ENCODE measurements at regions not wholly inside any gene's neighbourhood (a gene's known extent, or its start where the extent isn't known, plus 50 kb on each side); places are given as distances from the start of the nearest gene placed in this dataset.
A peak's percentile ranks its signal among the peaks of the same experiment; 100 is the strongest.
"Not testable (repeated sequence)": the region's sequence is repeated elsewhere in the genome, so short reads cannot be mapped to it uniquely, and the experiment has no call there.

GRCh38 chr1:212495766-212496494, 63.2 kb downstream of the NENF start:
- no peak for DNase-seq (ENCODE audit: low spot score)

DNA sequence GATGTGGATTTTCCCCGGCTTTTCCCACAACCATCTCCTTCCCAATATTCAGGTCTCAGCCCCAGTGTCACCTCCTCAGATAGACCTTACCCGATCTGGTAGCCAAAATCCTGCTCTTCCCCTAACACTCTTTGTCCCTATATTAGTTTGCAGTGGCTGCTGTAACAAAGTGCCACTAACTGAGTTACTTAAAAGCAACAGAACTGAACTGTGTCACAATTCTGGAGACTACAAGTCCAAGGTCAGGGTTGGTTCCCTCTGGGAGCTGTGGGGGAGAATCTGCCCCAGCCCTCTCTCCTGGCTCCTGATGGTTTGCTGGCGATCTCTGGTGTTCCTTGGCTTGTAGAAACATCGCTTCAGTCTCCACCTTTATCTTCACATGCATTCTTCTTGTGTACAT, 64.0 kb downstream of the NENF start:
- DNase-seq (ENCODE audit: low spot score), result no peak

- DNase-seq (ENCODE audit: low spot score), result no peak
These were observed 64.8 kb downstream of the NENF start for GRCh38 chr1:212497553-212497952.

DNA sequence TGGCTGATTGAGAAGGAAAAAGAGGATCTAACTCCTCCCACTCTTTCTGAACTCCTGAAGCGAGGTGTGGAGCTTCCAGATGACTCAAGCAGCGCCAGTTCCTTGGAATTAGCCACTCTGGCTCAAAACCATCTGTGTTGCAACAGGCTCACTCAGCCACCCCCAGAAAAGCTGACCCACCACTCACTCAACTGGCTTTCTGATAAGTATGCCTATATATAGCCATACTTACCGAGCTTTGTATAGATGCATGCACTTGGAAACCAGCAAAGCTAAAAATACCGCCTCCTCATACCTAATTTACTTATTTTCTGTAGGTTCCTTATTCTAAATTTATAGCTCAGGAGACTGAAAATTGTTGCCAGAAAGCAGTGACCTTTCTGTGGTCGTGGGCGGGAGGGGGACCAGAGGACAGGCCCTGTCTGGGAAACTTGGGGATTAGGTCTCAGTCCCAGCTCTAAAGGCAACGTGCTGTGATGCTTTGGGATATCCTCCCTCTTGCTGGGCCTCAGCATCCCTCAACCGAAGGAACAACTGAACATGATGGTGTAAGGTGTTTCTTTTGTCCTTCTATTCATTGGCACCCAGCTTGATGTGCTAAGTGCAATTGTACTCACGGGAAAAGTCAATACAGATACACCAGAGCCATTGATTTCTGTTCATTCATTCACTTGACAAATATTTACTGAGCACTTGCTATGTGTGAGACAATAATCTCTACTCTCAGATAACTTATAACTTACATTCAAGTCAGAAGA, 65.7 kb downstream of the NENF start:
- DNase-seq (ENCODE audit: low spot score), result no peak

DNA sequence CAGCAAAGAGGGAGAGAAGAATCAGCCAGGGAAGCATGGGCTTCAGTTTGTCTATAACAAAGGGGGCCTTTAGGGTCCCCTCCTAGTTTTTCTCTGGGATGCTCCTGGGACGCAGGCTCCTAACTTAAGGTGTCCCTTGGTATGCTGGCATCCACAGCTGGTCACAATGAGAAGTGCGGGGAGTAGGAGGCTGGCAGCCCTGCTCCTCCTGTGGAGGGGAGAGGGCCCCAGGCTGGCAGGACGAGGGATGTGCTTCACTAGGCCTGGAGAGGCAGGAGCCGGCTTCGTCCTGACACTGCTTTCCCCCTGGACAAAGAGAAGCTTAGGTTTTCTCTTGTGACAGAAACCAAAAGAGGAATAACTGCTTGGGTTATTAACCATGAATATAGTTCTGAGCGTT, 67.6 kb downstream of the NENF start:
- no peak for DNase-seq (ENCODE audit: low spot score)

GRCh38 chr1:212500983-212501382, 68.3 kb downstream of the NENF start:
- no peak for DNase-seq (ENCODE audit: low spot score)

DNA sequence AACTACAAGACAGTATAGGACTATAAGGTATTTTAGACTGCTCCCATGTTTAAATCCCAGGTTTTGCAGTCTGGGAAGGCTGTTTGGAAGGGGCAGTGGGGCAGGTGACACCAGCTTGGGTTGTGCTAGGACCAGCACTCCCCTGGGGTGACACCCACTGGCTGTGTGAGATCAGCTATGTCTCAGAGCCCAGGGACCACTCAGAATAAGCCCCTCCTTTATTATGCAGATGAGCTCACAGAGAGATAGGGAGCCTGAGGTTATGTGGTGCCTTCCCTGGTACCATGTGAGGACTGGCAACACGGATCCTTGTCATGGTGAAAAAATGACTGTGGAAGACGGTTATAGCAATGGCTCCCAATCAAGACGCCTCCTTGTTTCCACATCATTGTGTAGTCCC, 71.0 kb downstream of the NENF start:
- no peak for DNase-seq (ENCODE audit: low spot score)

- DNase-seq (ENCODE audit: low spot score), result no peak
These were observed 71.6 kb downstream of the NENF start for GRCh38 chr1:212504171-212504803.

DNA sequence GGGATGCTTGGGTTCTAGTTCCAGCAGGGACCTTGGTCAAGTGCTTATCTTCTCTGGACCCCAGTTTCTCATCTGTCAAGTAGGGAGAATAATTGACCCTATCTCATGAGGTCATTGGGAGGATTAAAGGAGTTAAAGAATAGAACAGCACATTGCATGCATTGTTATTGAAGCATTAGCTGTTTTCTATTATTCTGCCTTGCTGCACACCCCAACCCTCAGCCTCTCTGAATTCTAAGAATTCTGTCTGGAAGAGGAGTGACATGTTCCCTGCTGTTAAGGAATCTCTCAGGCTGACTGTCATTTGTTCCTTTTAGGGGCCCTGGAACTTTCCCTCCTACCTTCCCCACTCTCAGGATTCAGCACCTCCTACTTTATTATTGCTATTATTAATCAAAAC, 73.9 kb downstream of the NENF start:
- DNase-seq (ENCODE audit: low spot score), result no peak

- no peak for DNase-seq (ENCODE audit: low spot score)
These were observed 74.6 kb downstream of the NENF start for GRCh38 chr1:212507369-212507768.

DNA sequence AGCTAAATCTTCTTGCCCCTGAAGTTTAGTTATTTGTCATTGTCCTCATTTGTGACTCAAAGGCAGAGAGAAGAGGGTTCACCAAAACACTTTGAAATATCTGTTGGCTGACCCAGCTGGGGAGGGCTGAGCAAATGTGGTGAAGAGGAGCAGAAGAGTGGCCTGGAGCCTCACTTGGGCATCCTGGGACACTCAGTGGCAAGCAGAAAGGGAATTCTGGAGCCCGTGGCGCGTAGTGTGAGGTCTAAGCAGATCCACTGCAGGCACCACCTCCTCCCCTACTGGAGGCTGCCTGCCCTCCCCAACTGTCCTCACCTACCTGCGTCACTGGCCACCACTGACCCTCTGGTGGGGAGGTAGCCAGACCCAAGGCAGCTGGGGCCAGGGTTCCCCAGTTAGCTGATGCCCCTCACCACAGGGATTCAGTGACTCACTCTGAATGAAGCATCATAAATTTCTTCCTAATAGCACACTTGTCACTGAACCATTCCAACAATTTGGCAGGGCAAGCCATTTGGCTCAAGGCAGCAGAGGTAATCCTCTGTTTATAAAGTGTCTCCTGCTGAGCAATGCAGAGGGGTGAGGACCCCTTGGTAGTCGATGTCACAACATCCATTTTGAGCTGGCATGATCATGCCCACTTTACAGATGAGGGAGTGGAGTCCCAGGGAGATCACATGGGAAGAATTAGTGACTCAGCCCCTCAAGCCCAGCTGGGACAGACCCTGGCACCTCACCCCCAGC, 80.3 kb downstream of the NENF start:
- DNase-seq (ENCODE audit: low spot score), result no peak

DNA sequence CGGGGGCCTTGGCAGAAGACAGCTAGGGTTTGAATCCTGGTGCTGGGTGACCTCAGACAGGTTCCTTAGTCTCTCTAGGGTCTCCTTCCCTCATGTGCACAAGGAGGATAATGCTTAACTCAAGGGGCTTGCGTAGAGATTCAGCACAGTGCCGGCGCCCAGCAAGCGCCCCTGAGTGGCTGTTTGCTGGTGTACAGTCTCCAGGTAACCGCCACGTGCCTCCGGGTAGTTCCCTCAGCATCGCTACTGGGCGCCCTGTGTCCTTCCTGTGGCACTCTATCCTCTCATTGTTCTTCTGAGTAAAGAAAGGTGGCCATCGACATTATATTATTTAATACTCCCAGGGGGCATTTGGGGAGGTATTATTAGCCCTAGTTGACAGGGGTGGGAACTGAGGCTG, 80.9 kb downstream of the NENF start:
- no peak for DNase-seq (ENCODE audit: low spot score)

DNA sequence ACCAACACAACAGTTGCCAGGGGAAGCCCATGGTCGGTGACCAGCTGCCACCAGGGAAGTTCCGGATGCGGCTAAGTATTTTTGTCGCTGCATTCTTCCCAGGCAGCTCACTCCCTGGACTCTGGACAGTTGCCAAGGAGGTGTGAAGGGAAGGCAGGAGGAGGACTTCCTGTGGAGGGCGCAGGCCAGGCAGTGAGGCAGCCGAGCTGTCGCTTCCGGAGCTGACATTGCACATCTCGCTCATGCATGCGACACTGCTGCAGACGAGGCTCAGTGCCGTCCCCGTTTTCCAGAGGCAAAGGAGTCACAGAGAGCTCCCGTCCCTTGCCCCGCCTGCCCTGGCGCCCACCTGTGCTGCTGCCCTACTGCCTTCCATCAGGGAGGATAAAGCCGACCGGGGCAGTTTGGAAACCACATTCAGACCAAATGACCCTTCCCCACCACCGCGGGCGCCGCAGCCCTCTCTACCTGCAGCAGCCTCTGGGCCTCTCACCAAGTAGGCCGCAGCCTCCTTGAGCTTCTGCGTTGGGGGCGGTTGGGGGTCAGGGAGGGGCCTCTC, 81.4 kb downstream of the NENF start:
- peak; percentile 24 for DNase-seq (ENCODE audit: low spot score)

DNA sequence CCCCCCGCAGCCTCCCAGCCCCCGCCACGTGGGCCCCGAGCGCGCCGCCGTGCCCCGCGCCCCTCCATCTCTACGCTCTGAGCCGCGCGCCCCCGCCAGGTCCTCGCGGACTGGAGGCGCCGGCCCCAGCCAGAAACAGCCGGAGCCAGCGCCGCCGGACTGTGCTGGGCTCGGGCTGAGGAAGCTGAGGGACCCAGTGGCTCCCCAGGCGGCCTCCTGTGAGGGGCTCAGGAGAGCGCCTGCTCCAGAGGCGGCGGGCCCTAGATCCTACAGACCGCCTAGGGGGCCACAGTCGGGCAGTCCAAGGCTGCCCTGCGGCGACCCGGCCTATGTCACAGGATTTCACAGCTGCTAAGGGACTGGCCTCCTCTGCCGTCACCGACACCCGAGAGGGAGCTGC, 82.1 kb downstream of the NENF start:
- DNase-seq (ENCODE audit: low spot score), result no peak

DNA sequence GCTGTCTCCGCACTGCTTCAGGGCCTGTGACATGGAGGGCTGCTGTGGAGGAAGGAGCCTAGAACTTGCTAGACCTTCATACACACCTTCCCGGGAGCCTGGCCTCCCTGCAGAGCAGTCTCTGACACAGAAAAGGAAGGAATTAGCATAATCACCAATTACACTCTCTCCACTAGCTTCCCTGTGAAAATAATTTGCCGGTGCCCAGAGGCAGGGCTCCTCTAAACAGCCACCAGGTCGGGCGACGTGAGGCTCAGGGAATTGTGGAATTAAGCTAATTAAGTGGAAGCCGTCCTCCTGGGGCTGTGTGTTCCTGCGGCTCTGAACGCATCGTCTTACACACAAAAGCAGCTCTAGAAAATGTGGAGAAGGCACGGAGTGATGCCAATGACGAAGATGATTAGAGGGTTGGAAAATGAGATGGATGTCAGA, 82.6 kb downstream of the NENF start:
- peak; percentile 16 for DNase-seq (ENCODE audit: low spot score)

GRCh38 chr1:212516012-212516411, 83.3 kb downstream of the NENF start:
- not testable (repeated sequence) for DNase-seq (ENCODE audit: low spot score)

DNA sequence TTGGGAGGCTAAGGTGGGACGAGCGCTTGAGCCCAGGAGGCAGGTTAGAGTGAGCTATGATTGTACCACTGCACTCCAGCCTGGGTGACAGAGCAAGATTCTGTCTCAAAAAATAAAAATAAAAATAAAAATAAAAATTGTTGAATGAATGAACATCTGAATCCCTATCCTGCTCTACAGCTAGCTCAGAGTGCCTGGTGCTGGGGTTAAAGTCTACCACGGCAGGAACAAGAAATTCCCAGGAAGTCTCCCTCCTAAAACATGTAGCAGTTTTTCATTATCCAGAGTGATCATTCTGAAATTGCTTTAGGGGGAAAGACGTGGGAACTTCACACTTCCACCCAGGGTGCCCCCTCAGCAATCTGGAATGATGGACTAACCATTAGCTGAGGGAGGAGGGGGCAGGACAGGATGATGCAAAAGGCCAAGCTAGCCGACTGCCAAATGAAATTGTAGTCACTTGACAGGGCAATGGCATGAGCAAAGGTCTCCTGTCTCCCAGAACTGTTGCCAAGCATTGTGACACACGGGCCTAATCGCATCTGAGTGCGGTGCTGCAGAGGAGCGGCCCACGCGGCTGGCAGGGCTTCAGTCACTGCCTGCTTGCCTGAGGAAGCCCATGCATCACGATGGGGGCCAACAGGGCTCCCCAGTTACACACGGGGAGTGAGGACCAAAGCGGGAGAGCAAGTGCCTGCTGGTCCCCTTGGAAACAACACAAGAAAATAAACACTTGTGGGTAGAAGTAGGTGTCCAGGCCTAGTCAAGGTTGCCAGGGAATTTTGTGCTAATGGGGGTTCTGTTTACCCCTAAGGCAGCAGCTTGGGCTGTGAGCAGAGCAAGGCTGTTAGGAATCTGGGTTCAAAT, 85.7 kb downstream of the NENF start:
- no peak for DNase-seq (ENCODE audit: low spot score)

GRCh38 chr1:212519131-212519530, 86.4 kb downstream of the NENF start:
- DNase-seq (ENCODE audit: low spot score), result no peak

GRCh38 chr1:212520299-212520698, 87.6 kb downstream of the NENF start:
- no peak for DNase-seq (ENCODE audit: low spot score)

DNA sequence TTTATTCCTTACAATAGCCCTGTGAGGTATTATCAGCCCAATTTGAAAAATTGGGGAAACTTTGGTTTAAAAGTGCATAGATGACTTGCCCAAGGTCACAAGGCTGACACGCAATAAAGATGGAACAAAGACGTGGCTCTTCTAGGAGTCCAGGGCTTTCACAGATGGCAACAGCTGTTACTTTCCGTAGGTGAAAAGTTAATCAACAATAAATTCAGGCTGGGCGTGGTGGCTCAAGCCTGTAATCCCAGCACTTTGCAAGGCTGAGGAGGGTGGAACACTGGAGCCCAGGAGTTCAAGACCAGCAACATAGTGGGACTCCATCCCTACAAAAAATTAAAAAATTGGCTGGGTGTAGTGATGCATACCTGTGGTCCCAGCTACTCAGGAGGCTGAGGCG, 87.8 kb upstream of the ATF3 start:
- DNase-seq (ENCODE audit: low spot score), result no peak
